Progenitor cell of endocrine pancreas (in vitro differentiated cells): ENCODE measurements at regions not wholly inside any gene's neighbourhood (a gene's known extent, or its start where the extent isn't known, plus 50 kb on each side); places are given as distances from the start of the nearest gene placed in this dataset.

Experiments used
- DNase-seq: peaks from one replicate; pipeline ENCODE4 v3.0.0; 2021; ENCODE audit warnings: low spot score; ENCODE audit not compliant: unreplicated experiment
- H3K27ac Mint-ChIP-seq: 2 replicates; pipeline ENCODE4 v1.8.0; 2021; ENCODE audit warnings: mild to moderate bottlenecking, moderate library complexity, mixed read lengths
- H3K27me3 Mint-ChIP-seq: 2 replicates; pipeline ENCODE4 v1.8.0; 2021; ENCODE audit warnings: mixed read lengths
- H3K36me3 Mint-ChIP-seq: 2 replicates; pipeline ENCODE4 v1.8.0; 2022; ENCODE audit warnings: mixed read lengths; ENCODE audit not compliant: insufficient read depth
- H3K4me1 Mint-ChIP-seq: 2 replicates; pipeline ENCODE4 v1.8.0; 2021; ENCODE audit warnings: low read depth, mixed read lengths
- H3K4me3 Mint-ChIP-seq: 2 replicates; pipeline ENCODE4 v1.8.0; 2021; ENCODE audit warnings: low read depth, mild to moderate bottlenecking, moderate library complexity, mixed read lengths
- H3K9me3 Mint-ChIP-seq: 2 replicates; pipeline ENCODE4 v1.8.0; 2021; ENCODE audit warnings: low read depth, mixed read lengths
- TF ChIP-seq, protein P1 (sequence below): fragments of 200-600 bp; sonication (generic); IDR thresholded peaks from one replicate; pipeline ENCODE4 v1.5.0; 2021; ENCODE audit warnings: antibody characterized with exemption, mild to moderate bottlenecking; ENCODE audit not compliant: unreplicated experiment

DNA sequence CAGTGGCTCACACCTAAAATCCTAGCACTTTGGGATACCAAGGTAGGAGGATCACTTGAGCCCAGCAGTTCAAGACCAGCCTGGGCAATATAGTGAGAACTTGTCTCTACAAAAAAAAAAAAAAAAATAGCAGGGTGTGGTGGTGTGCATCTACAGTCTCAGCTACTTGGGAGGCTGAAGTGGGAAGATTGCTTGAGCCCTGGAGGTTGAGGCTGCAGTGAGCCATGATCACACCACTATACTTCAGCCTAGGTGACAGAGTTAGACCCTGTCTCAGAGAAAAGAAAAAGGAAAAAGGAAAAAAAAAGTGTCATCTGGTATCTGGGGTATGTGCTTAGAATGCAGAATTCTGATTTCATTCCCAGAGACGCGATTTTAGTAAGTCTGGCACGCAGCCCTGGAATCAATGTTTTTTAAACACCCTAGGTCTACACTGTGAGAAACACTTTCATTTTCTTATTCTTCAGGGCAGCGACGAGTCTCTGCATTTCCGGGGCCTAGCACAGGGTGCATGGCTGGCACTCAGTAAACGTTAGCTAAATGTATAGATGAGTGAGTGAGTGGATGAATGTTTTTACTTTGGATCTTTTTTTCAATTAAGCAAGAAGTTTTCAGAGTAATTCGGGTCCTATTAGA, 243.8 kb upstream of the PWP1 start:
- Mint-ChIP-seq H3K9me3 (no peaks in the 10 kb centered on the region), H3K36me3 (no peaks in the 10 kb centered on the region), H3K27me3 (peaks cover 3% of the 10 kb centered on the region), H3K4me1 (no peaks in the 10 kb centered on the region), H3K4me3 (no peak overlapping the region), H3K27ac (no peak overlapping the region)
- no peak for DNase-seq
- TF ChIP-seq, protein P1, sequence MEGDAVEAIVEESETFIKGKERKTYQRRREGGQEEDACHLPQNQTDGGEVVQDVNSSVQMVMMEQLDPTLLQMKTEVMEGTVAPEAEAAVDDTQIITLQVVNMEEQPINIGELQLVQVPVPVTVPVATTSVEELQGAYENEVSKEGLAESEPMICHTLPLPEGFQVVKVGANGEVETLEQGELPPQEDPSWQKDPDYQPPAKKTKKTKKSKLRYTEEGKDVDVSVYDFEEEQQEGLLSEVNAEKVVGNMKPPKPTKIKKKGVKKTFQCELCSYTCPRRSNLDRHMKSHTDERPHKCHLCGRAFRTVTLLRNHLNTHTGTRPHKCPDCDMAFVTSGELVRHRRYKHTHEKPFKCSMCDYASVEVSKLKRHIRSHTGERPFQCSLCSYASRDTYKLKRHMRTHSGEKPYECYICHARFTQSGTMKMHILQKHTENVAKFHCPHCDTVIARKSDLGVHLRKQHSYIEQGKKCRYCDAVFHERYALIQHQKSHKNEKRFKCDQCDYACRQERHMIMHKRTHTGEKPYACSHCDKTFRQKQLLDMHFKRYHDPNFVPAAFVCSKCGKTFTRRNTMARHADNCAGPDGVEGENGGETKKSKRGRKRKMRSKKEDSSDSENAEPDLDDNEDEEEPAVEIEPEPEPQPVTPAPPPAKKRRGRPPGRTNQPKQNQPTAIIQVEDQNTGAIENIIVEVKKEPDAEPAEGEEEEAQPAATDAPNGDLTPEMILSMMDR, result no peak

DNA sequence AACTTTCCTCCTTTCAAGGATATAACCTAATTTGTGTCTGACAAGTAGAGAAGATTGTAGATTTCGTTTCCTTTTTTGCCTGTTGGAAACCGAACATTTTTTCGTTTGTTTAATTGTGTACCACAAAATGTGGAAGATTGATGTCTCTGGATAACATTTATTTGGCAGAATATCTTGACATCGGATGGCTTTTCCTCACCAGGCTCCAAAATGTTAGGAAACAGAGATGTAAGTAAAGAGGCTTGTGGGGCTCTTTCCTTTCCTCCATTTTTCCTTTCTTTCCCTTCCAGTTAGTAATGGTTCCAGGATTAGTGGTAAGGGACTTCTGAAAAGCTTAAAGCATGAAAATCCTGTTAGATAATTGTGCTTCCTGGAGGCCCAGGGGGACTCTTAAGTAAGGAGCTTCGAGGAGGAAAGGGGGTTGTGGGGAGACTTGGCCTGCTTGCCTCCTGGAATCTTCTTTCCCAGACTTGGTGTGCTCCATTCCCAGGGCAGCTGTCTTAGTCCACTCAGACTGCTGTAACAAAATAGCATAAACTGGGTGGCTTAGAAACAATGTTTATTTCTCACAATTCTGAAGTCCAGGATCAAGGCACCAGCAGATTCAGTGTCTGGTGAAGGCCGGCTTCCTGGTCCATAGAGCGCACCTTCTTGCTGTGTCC, 243.1 kb upstream of the PWP1 start:
- H3K36me3 Mint-ChIP-seq, result no peaks in the 10 kb centered on the region
- no peak for DNase-seq
- peaks cover 3% of the 10 kb centered on the region for H3K27me3 Mint-ChIP-seq
- no peaks in the 10 kb centered on the region for H3K9me3 Mint-ChIP-seq
- no peak overlapping the region for H3K27ac Mint-ChIP-seq
- TF ChIP-seq, protein P1, result no peak
- no peaks in the 10 kb centered on the region for H3K4me1 Mint-ChIP-seq
- no peak overlapping the region for H3K4me3 Mint-ChIP-seq

DNA sequence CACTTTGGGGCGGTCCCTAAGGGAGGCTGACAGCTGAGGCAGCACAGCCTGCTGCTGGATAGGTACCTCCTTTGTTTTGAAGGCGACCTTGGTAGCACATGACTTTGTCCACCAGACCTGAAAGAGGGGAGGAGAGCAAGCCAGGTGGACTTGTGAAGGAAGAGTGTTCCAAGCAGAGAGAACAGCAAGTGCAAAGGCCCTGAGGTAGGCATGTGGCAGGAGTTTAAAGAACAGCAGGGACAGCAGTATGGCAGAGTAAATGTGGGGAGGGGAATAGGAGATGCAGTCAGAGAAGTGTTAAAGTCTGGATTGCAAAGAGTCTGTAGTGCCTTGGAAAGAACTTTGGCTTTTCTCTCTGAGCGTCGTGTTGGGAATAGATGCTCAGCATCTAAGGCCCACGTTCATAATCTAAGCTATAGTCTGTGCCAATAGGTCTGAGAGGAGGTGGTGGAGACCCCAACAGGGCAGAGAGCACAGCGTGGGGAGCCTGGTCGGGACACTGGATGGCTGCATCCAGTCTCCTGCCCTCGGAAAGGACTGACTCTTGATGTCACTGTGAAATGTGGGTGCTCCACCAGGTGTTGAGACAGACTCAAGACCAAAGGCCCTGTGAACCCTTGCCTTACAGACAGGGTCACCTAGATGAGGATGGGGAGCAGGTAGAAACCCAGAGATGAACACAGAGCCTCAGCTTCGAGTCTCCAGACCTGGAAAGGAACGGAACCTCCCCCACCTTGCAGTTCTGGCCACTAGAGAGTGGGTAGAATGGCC, 242.1 kb upstream of the PWP1 start:
- no peak overlapping the region for H3K4me3 Mint-ChIP-seq
- no peak for DNase-seq
- no peak overlapping the region for H3K27ac Mint-ChIP-seq
- H3K4me1 Mint-ChIP-seq, result no peaks in the 10 kb centered on the region
- H3K36me3 Mint-ChIP-seq, result no peaks in the 10 kb centered on the region
- H3K9me3 Mint-ChIP-seq, result no peaks in the 10 kb centered on the region
- TF ChIP-seq, protein P1, result no peak
- H3K27me3 Mint-ChIP-seq, result no peaks in the 10 kb centered on the region

DNA sequence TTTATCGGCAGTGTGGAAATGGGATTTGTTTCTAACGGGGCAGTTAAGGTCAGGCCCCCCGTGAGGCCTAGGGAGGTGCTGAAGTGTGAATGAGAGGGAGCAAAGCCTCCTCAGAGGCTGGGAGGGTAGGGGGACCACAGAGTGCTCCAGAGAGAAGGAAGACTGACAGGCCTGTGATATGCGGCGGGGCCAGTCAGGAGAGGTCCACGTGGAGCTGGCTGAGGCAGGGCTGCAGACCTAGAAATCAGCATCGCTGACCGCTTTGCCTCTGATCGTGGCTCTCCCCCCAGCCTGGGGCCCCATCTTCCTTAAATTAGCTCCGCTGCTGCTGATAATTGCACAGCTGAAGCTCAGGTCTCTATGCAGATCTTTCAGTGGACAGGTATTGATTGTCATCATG, 240.8 kb upstream of the PWP1 start:
- Mint-ChIP-seq H3K9me3 (no peaks in the 10 kb centered on the region), H3K4me3 (no peak overlapping the region), H3K36me3 (no peaks in the 10 kb centered on the region), H3K27ac (no peak overlapping the region), H3K27me3 (no peaks in the 10 kb centered on the region), H3K4me1 (no peaks in the 10 kb centered on the region)
- no peak for DNase-seq
- TF ChIP-seq, protein P1, result no peak

DNA sequence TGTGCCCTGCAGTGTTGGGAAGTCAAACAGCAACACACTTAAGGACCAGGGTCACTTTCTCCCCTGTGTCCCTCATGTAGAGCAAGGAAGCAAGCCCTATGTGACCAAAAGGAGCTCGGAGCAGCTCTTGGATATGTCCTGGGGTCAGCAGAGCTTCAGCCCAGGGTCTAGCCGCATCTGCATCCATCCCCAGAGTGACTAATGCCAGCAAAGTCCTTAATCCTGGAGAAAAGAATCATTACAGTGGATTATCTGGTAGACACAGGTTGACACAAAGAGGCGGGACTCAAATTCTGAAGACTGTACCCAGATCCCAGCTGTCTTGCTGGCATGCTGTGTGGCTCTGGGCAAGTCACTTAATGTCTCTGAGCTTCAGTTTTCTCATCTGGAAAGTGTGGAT, 239.1 kb upstream of the PWP1 start:
- no peak overlapping the region for H3K27ac Mint-ChIP-seq
- TF ChIP-seq, protein P1, result no peak
- H3K4me1 Mint-ChIP-seq, result peaks cover 16% of the 10 kb centered on the region
- H3K36me3 Mint-ChIP-seq, result no peaks in the 10 kb centered on the region
- H3K9me3 Mint-ChIP-seq, result no peaks in the 10 kb centered on the region
- H3K27me3 Mint-ChIP-seq, result no peaks in the 10 kb centered on the region
- no peak overlapping the region for H3K4me3 Mint-ChIP-seq
- DNase-seq, result no peak
